GM23338 (cell line): ENCODE measurements at regions not wholly inside any gene's neighbourhood (a gene's known extent, or its start where the extent isn't known, plus 50 kb on each side); places are given as distances from the start of the nearest gene placed in this dataset.

ENCODE experiments used
- ATAC-seq: fragments of 200-7000 bp; cut with Tn5 transposase; 3 replicates; pipeline ENCODE4 v1.9.1; 2020
- DNase-seq: peaks from one replicate; pipeline ENCODE4 v3.0.0-alpha.2; 2015; ENCODE audit warnings: low spot score
- H2AFZ ChIP-seq: fragments of 200-600 bp; sonication (generic); 2 replicates; pipeline ENCODE4 v1.8.0; 2016; ENCODE audit warnings: antibody characterized with exemption, mild to moderate bottlenecking, moderate library complexity
- H3F3A ChIP-seq: fragments of 200-600 bp; sonication (generic); replicated peaks from 2 replicates; pipeline ENCODE4 v1.8.0; 2017; ENCODE audit warnings: antibody characterized with exemption, mixed run types, low read depth
- H3K27ac ChIP-seq: fragments of 200-600 bp; sonication (generic); 2 replicates; pipeline ENCODE4 v1.6.1; 2016; ENCODE audit warnings: low read depth
- H3K27me3 ChIP-seq: fragments of 200-600 bp; sonication (generic); 2 replicates; pipeline ENCODE4 v1.8.0; 2016; ENCODE audit warnings: mild to moderate bottlenecking, mixed run types, moderate library complexity; ENCODE audit not compliant: insufficient read depth
- H3K36me3 ChIP-seq: fragments of 200-600 bp; sonication (generic); 2 replicates; pipeline ENCODE4 v1.8.0; 2016; ENCODE audit warnings: mild to moderate bottlenecking; ENCODE audit not compliant: insufficient read depth
- H3K4me1 ChIP-seq: fragments of 200-600 bp; sonication (generic); 2 replicates; pipeline ENCODE4 v1.8.0; 2016; ENCODE audit warnings: mild to moderate bottlenecking, moderate library complexity; ENCODE audit not compliant: insufficient read depth
- H3K4me2 ChIP-seq: fragments of 200-600 bp; sonication (generic); 2 replicates; pipeline ENCODE4 v1.7.1; 2017; ENCODE audit warnings: mixed run types
- H3K4me3 ChIP-seq: fragments of 200-600 bp; sonication (generic); 2 replicates; pipeline ENCODE4 v1.6.1; 2016; ENCODE audit warnings: mixed run types
- H3K79me2 ChIP-seq: fragments of 200-600 bp; sonication (generic); replicated peaks from 2 replicates; pipeline ENCODE4 v1.8.0; 2017; ENCODE audit warnings: mild to moderate bottlenecking; ENCODE audit not compliant: insufficient read depth
- H3K9me2 ChIP-seq: fragments of 200-600 bp; sonication (generic); 2 replicates; pipeline ENCODE4 v1.8.0; 2017; ENCODE audit not compliant: insufficient read depth
- H4K20me1 ChIP-seq: fragments of 200-600 bp; sonication (generic); replicated peaks from 2 replicates; pipeline ENCODE4 v1.8.0; 2017; ENCODE audit warnings: mild to moderate bottlenecking; ENCODE audit not compliant: insufficient read depth
- H3K27ac Mint-ChIP-seq: 2 replicates; pipeline ENCODE4 v1.8.0; 2020; ENCODE audit warnings: inconsistent platforms, mild to moderate bottlenecking, moderate library complexity, mixed read lengths
- H3K27me3 Mint-ChIP-seq: 3 replicates; pipeline ENCODE4 v1.8.0; 2022; ENCODE audit warnings: low read depth, mild to moderate bottlenecking, moderate library complexity, mixed read lengths, inconsistent platforms; ENCODE audit not compliant: insufficient read depth, poor library complexity
- H3K36me3 Mint-ChIP-seq: 3 replicates; pipeline ENCODE4 v1.8.0; 2021; ENCODE audit warnings: low read depth, mild to moderate bottlenecking, inconsistent platforms, moderate library complexity, mixed read lengths
- H3K4me1 Mint-ChIP-seq: 3 replicates; pipeline ENCODE4 v1.8.0; 2020; ENCODE audit warnings: mild to moderate bottlenecking, inconsistent platforms, mixed read lengths
- H3K4me3 Mint-ChIP-seq: 3 replicates; pipeline ENCODE4 v1.8.0; 2021; ENCODE audit warnings: moderate library complexity, mild to moderate bottlenecking, inconsistent platforms, mixed read lengths
- H3K9me3 Mint-ChIP-seq: 3 replicates; pipeline ENCODE4 v1.8.0; 2020; ENCODE audit warnings: moderate library complexity, mild to moderate bottlenecking, inconsistent platforms, mixed read lengths
- CREB1 ChIP-seq: fragments of 250-450 bp; sonication (Bioruptor Pico); IDR thresholded peaks from 2 replicates; pipeline ENCODE4 v1.5.0; 2020; ENCODE audit warnings: low read depth, mild to moderate bottlenecking, moderate library complexity
- EZH2 ChIP-seq: fragments of 200-600 bp; sonication (generic); IDR thresholded peaks from one replicate; pipeline ENCODE4 v1.8.0; 2017; ENCODE audit warnings: antibody characterized with exemption, mild to moderate bottlenecking, low read depth; ENCODE audit not compliant: unreplicated experiment
- EZH2phosphoT487 ChIP-seq: fragments of 200-600 bp; sonication (generic); IDR thresholded peaks from one replicate; pipeline ENCODE4 v1.8.1; 2018; ENCODE audit warnings: antibody characterized with exemption; ENCODE audit not compliant: unreplicated experiment
- JUNB ChIP-seq: IDR thresholded peaks from one replicate; pipeline ENCODE4 v1.6.1; 2016; ENCODE audit warnings: antibody characterized with exemption; ENCODE audit not compliant: unreplicated experiment
- NANOG ChIP-seq: IDR thresholded peaks from 2 replicates; pipeline ENCODE4 v1.6.1; 2016; ENCODE audit warnings: antibody characterized with exemption, borderline replicate concordance
- POLR2AphosphoS5 ChIP-seq: IDR thresholded peaks from 2 replicates; pipeline ENCODE4 v1.6.1; 2016; ENCODE audit warnings: antibody characterized with exemption, low read depth
- REST ChIP-seq: IDR thresholded peaks from one replicate; pipeline ENCODE4 v1.6.1; 2018; ENCODE audit warnings: antibody characterized with exemption; ENCODE audit not compliant: unreplicated experiment
- STAT1 ChIP-seq: IDR thresholded peaks from one replicate; pipeline ENCODE4 v1.6.1; 2016; ENCODE audit warnings: antibody characterized with exemption; ENCODE audit not compliant: unreplicated experiment
- ZNF114 ChIP-seq: fragments of 250-450 bp; sonication (Bioruptor Pico); IDR thresholded peaks from 2 replicates; pipeline ENCODE4 v1.5.0; 2020; ENCODE audit warnings: mild to moderate bottlenecking, moderate library complexity
- ZNF462 ChIP-seq: fragments of 250-450 bp; sonication (Bioruptor Pico); IDR thresholded peaks from 2 replicates; pipeline ENCODE4 v1.5.0; 2020; ENCODE audit warnings: mild to moderate bottlenecking, moderate library complexity

GRCh38 chrX:20861113-20861512, 513.1 kb upstream of the CNKSR2 start:
- no peaks in the 10 kb centered on the region for H3K27me3 Mint-ChIP-seq
- H3K4me1 Mint-ChIP-seq: peaks cover 4% of the 10 kb centered on the region; the same call in 2 of the 3 replicates
- H2AFZ ChIP-seq: no peak overlapping the region
- H4K20me1 ChIP-seq: no peaks in the 10 kb centered on the region
- ATAC-seq: no peak
- H3F3A ChIP-seq: no peaks in the 10 kb centered on the region
- H3K4me1 ChIP-seq: no peaks in the 10 kb centered on the region
- no peaks in the 10 kb centered on the region for H3K79me2 ChIP-seq
- no peak overlapping the region for H3K4me2 ChIP-seq
- peaks cover 31% of the 10 kb centered on the region for H3K9me3 Mint-ChIP-seq
- no peaks in the 10 kb centered on the region for H3K27me3 ChIP-seq
- H3K4me3 ChIP-seq: no peak overlapping the region
- peaks cover 13% of the 10 kb centered on the region for H3K36me3 Mint-ChIP-seq
- H3K9me2 ChIP-seq: no peaks in the 10 kb centered on the region
- no peak overlapping the region for H3K27ac ChIP-seq
- TF ChIP-seq JUNB: no peak
- TF ChIP-seq NANOG: no peak
- no peak for TF ChIP-seq ZNF462 (CRISPR knock-in tag)
- no peak for TF ChIP-seq STAT1
- no peak for TF ChIP-seq CREB1 (CRISPR knock-in tag)
- TF ChIP-seq EZH2: no peak
- no peak overlapping the region for H3K4me3 Mint-ChIP-seq
- no peaks in the 10 kb centered on the region for H3K36me3 ChIP-seq
- no peak overlapping the region for H3K27ac Mint-ChIP-seq
- no peak for DNase-seq

- H4K20me1 ChIP-seq: no peaks in the 10 kb centered on the region
- Mint-ChIP-seq H3K9me3 (peaks cover 25% of the 10 kb centered on the region), H3K36me3 (peaks cover 13% of the 10 kb centered on the region), H3K27ac (peak overlapping the region; percentile 86; the same call in 1 of the 2 replicates), H3K4me1 (peaks cover 4% of the 10 kb centered on the region; the same call in 2 of the 3 replicates), H3K4me3 (no peak overlapping the region), H3K27me3 (no peaks in the 10 kb centered on the region)
- H3K9me2 ChIP-seq: no peaks in the 10 kb centered on the region
- H3K4me1 ChIP-seq: no peaks in the 10 kb centered on the region
- no peak overlapping the region for H3K27ac ChIP-seq
- no peaks in the 10 kb centered on the region for H3K36me3 ChIP-seq
- TF ChIP-seq CREB1 (CRISPR knock-in tag) (no peak), REST (no peak), NANOG (no peak), JUNB (no peak), POLR2AphosphoS5 (no peak), EZH2 (no peak), ZNF114 (CRISPR knock-in tag) (no peak), EZH2phosphoT487 (no peak)
- no peak overlapping the region for H2AFZ ChIP-seq
- no peak for DNase-seq
- H3K4me2 ChIP-seq: no peak overlapping the region
- H3K27me3 ChIP-seq: no peaks in the 10 kb centered on the region
- H3K79me2 ChIP-seq: no peaks in the 10 kb centered on the region
- ATAC-seq: peak; percentile 48; the same call in 2 of the 3 replicates
- no peak overlapping the region for H3K4me3 ChIP-seq
- H3F3A ChIP-seq: no peaks in the 10 kb centered on the region
Measured at GRCh38 chrX:20857746-20858145, 516.5 kb upstream of the CNKSR2 start.
